WTC11 (cell line): ENCODE measurements at regions not wholly inside any gene's neighbourhood (a gene's known extent, or its start where the extent isn't known, plus 50 kb on each side); places are given as distances from the start of the nearest gene placed in this dataset.
A peak's percentile ranks its signal among the peaks of the same experiment; 100 is the strongest.

Source experiments
- ATAC-seq: fragments of 200-7000 bp; cut with Tn5 transposase; 2 replicates; pipeline ENCODE4 v1.10.0; 2021; ENCODE audit warnings: mild to moderate bottlenecking, moderate library complexity
- CTCF ChIA-PET: fragments of 300-600 bp; sonication (Branson Sonifier 250); formaldehyde crosslinking; loops from one replicate; lab custom pipeline; 2021; ENCODE audit warnings: antibody characterized with exemption; lab: Charles Lee
- POLR2A ChIA-PET: fragments of 350-600 bp; sonication (Branson Sonifier 250); formaldehyde crosslinking; loops from one replicate; lab custom pipeline; 2021; ENCODE audit warnings: antibody characterized with exemption; lab: Charles Lee
- DNase-seq: peaks from one replicate; pipeline ENCODE4 v3.0.0; 2021; ENCODE audit warnings: low spot score
- H3K27ac Mint-ChIP-seq: 2 replicates; pipeline ENCODE4 v1.8.0; 2021; ENCODE audit warnings: mixed read lengths
- H3K27me3 Mint-ChIP-seq: 2 replicates; pipeline ENCODE4 v1.8.0; 2021; ENCODE audit warnings: low read depth, mild to moderate bottlenecking, moderate library complexity, mixed read lengths
- H3K36me3 Mint-ChIP-seq: 2 replicates; pipeline ENCODE4 v1.8.0; 2021; ENCODE audit warnings: mixed read lengths
- H3K4me1 Mint-ChIP-seq: 2 replicates; pipeline ENCODE4 v1.8.0; 2022; ENCODE audit warnings: mixed read lengths
- H3K4me3 Mint-ChIP-seq: 2 replicates; pipeline ENCODE4 v1.8.0; 2021; ENCODE audit warnings: mild to moderate bottlenecking, moderate library complexity, mixed read lengths
- H3K9me3 Mint-ChIP-seq: 2 replicates; pipeline ENCODE4 v1.8.0; 2021; ENCODE audit warnings: mixed read lengths
- ELF4 ChIP-seq: sonication (generic); formaldehyde crosslinking; IDR thresholded peaks from 2 replicates; pipeline ENCODE4 v1.8.1; 2022; ENCODE audit warnings: low read depth, mild to moderate bottlenecking, moderate library complexity, missing genetic modification reagents
- HMGA2 ChIP-seq: fragments of 250-450 bp; sonication (Bioruptor Pico); IDR thresholded peaks from 2 replicates; pipeline ENCODE4 v1.4.0; 2021; ENCODE audit warnings: mild to moderate bottlenecking, moderate library complexity
- JAZF1 ChIP-seq: fragments of 250-450 bp; sonication (Bioruptor Pico); IDR thresholded peaks from 2 replicates; pipeline ENCODE4 v1.9.0; 2021; ENCODE audit warnings: moderate library complexity, mild to moderate bottlenecking, inconsistent platforms
- MXD4 ChIP-seq: fragments of 250-450 bp; sonication (Bioruptor Pico); IDR thresholded peaks from 2 replicates; pipeline ENCODE4 v1.8.0; 2021; ENCODE audit warnings: mild to moderate bottlenecking, moderate library complexity, borderline replicate concordance
- NFATC4 ChIP-seq: fragments of 250-450 bp; sonication (Bioruptor Pico); IDR thresholded peaks from 2 replicates; pipeline ENCODE4 v1.9.0; 2021; ENCODE audit warnings: mild to moderate bottlenecking
- NR3C1 ChIP-seq: sonication (generic); formaldehyde crosslinking; conservative IDR thresholded peaks from 2 replicates; pipeline ENCODE4 v1.8.1; 2023; ENCODE audit warnings: low read depth, mild to moderate bottlenecking, missing genetic modification reagents
- RORB ChIP-seq: fragments of 250-450 bp; sonication (Bioruptor Pico); IDR thresholded peaks from 2 replicates; pipeline ENCODE4 v1.9.0; 2021; ENCODE audit warnings: mild to moderate bottlenecking
- SOX15 ChIP-seq: fragments of 250-450 bp; sonication (Bioruptor Pico); IDR thresholded peaks from 2 replicates; pipeline ENCODE4 v1.9.0; 2021; ENCODE audit warnings: mild to moderate bottlenecking
- TP53 ChIP-seq: sonication (generic); formaldehyde crosslinking; IDR thresholded peaks from 2 replicates; pipeline ENCODE4 v1.8.1; 2023; ENCODE audit warnings: mild to moderate bottlenecking, missing genetic modification reagents
- ZNF138 ChIP-seq: sonication (generic); formaldehyde crosslinking; conservative IDR thresholded peaks from 2 replicates; pipeline ENCODE4 v1.8.1; 2022; ENCODE audit warnings: mild to moderate bottlenecking, moderate library complexity, missing genetic modification reagents
- ZNF671 ChIP-seq: fragments of 250-450 bp; sonication (Bioruptor Pico); IDR thresholded peaks from 2 replicates; pipeline ENCODE4 v1.8.0; 2021; ENCODE audit warnings: mild to moderate bottlenecking
- TF ChIP-seq, protein P1 (sequence below): sonication (generic); formaldehyde crosslinking; IDR thresholded peaks from 2 replicates; pipeline ENCODE4 v1.8.0; 2022; ENCODE audit warnings: mild to moderate bottlenecking, missing genetic modification reagents
- TF ChIP-seq, protein P2 (sequence below): fragments of 250-450 bp; sonication (Bioruptor Pico); IDR thresholded peaks from 2 replicates; pipeline ENCODE4 v1.8.0; 2021; ENCODE audit warnings: mild to moderate bottlenecking
- TF ChIP-seq, protein P3 (sequence below): fragments of 250-450 bp; sonication (Bioruptor Pico); IDR thresholded peaks from 2 replicates; pipeline ENCODE4 v2.1.2; 2022; ENCODE audit warnings: mild to moderate bottlenecking, moderate library complexity
- TF ChIP-seq, protein P4 (sequence below): fragments of 250-450 bp; sonication (Bioruptor Pico); IDR thresholded peaks from 2 replicates; pipeline ENCODE4 v1.9.0; 2021; ENCODE audit warnings: mild to moderate bottlenecking, borderline replicate concordance
- TF ChIP-seq, protein P5 (sequence below): sonication (generic); formaldehyde crosslinking; conservative IDR thresholded peaks from 2 replicates; pipeline ENCODE4 v1.8.1; 2022; ENCODE audit warnings: mild to moderate bottlenecking, missing genetic modification reagents
- TF ChIP-seq, protein P6 (sequence below): sonication (generic); formaldehyde crosslinking; IDR thresholded peaks from 2 replicates; pipeline ENCODE4 v1.8.1; 2023; ENCODE audit warnings: mild to moderate bottlenecking, missing genetic modification reagents
- TF ChIP-seq, protein P7 (sequence below): sonication (generic); formaldehyde crosslinking; IDR thresholded peaks from 2 replicates; pipeline ENCODE4 v1.8.0; 2023; ENCODE audit warnings: missing genetic modification reagents

GRCh38 chr5:113689647-113690046 is 176.2 kb downstream of the YTHDC2 start:
- DNase-seq = no peak
- TF ChIP-seq ELF4 (CRISPR knock-in tag) = no peak
- TF ChIP-seq SOX15 (CRISPR knock-in tag) = no peak
- TF ChIP-seq TP53 (CRISPR knock-in tag) = no peak
- TF ChIP-seq, protein P1, sequence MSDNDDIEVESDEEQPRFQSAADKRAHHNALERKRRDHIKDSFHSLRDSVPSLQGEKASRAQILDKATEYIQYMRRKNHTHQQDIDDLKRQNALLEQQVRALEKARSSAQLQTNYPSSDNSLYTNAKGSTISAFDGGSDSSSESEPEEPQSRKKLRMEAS = no peak
- TF ChIP-seq ZNF671 (CRISPR knock-in tag) = no peak
- TF ChIP-seq ZNF138 (CRISPR knock-in tag) = no peak
- TF ChIP-seq, protein P2, sequence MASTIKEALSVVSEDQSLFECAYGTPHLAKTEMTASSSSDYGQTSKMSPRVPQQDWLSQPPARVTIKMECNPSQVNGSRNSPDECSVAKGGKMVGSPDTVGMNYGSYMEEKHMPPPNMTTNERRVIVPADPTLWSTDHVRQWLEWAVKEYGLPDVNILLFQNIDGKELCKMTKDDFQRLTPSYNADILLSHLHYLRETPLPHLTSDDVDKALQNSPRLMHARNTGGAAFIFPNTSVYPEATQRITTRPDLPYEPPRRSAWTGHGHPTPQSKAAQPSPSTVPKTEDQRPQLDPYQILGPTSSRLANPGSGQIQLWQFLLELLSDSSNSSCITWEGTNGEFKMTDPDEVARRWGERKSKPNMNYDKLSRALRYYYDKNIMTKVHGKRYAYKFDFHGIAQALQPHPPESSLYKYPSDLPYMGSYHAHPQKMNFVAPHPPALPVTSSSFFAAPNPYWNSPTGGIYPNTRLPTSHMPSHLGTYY (CRISPR knock-in tag) = no peak
- TF ChIP-seq RORB = no peak
- no peak for TF ChIP-seq JAZF1
- TF ChIP-seq, protein P3, sequence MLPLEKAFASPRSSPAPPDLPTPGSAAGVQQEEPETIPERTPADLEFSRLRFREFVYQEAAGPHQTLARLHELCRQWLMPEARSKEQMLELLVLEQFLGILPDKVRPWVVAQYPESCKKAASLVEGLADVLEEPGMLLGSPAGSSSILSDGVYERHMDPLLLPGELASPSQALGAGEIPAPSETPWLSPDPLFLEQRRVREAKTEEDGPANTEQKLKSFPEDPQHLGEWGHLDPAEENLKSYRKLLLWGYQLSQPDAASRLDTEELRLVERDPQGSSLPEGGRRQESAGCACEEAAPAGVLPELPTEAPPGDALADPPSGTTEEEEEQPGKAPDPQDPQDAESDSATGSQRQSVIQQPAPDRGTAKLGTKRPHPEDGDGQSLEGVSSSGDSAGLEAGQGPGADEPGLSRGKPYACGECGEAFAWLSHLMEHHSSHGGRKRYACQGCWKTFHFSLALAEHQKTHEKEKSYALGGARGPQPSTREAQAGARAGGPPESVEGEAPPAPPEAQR (CRISPR knock-in tag) = no peak
- TF ChIP-seq, protein P4, sequence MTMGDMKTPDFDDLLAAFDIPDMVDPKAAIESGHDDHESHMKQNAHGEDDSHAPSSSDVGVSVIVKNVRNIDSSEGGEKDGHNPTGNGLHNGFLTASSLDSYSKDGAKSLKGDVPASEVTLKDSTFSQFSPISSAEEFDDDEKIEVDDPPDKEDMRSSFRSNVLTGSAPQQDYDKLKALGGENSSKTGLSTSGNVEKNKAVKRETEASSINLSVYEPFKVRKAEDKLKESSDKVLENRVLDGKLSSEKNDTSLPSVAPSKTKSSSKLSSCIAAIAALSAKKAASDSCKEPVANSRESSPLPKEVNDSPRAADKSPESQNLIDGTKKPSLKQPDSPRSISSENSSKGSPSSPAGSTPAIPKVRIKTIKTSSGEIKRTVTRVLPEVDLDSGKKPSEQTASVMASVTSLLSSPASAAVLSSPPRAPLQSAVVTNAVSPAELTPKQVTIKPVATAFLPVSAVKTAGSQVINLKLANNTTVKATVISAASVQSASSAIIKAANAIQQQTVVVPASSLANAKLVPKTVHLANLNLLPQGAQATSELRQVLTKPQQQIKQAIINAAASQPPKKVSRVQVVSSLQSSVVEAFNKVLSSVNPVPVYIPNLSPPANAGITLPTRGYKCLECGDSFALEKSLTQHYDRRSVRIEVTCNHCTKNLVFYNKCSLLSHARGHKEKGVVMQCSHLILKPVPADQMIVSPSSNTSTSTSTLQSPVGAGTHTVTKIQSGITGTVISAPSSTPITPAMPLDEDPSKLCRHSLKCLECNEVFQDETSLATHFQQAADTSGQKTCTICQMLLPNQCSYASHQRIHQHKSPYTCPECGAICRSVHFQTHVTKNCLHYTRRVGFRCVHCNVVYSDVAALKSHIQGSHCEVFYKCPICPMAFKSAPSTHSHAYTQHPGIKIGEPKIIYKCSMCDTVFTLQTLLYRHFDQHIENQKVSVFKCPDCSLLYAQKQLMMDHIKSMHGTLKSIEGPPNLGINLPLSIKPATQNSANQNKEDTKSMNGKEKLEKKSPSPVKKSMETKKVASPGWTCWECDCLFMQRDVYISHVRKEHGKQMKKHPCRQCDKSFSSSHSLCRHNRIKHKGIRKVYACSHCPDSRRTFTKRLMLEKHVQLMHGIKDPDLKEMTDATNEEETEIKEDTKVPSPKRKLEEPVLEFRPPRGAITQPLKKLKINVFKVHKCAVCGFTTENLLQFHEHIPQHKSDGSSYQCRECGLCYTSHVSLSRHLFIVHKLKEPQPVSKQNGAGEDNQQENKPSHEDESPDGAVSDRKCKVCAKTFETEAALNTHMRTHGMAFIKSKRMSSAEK (CRISPR knock-in tag) = no peak
- TF ChIP-seq, protein P5, sequence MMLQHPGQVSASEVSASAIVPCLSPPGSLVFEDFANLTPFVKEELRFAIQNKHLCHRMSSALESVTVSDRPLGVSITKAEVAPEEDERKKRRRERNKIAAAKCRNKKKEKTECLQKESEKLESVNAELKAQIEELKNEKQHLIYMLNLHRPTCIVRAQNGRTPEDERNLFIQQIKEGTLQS = no peak
- TF ChIP-seq, protein P6, sequence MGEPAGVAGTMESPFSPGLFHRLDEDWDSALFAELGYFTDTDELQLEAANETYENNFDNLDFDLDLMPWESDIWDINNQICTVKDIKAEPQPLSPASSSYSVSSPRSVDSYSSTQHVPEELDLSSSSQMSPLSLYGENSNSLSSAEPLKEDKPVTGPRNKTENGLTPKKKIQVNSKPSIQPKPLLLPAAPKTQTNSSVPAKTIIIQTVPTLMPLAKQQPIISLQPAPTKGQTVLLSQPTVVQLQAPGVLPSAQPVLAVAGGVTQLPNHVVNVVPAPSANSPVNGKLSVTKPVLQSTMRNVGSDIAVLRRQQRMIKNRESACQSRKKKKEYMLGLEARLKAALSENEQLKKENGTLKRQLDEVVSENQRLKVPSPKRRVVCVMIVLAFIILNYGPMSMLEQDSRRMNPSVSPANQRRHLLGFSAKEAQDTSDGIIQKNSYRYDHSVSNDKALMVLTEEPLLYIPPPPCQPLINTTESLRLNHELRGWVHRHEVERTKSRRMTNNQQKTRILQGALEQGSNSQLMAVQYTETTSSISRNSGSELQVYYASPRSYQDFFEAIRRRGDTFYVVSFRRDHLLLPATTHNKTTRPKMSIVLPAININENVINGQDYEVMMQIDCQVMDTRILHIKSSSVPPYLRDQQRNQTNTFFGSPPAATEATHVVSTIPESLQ (CRISPR knock-in tag) = no peak
- TF ChIP-seq, protein P7, sequence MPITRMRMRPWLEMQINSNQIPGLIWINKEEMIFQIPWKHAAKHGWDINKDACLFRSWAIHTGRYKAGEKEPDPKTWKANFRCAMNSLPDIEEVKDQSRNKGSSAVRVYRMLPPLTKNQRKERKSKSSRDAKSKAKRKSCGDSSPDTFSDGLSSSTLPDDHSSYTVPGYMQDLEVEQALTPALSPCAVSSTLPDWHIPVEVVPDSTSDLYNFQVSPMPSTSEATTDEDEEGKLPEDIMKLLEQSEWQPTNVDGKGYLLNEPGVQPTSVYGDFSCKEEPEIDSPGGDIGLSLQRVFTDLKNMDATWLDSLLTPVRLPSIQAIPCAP (CRISPR knock-in tag) = no peak
- TF ChIP-seq HMGA2 = no peak
- TF ChIP-seq MXD4 = no peak
- TF ChIP-seq, all 79 proteins: peak for 0
- ChIA-PET POLR2A (no interaction called here), CTCF (interaction anchor here (2.2 kb wide), 1 partner anchor 10 kb away, joined by 5 read pairs; no protein-coding TSS in a partner anchor)
- no peak overlapping the region for H3K27ac Mint-ChIP-seq
- no peak for ATAC-seq
- H3K27me3 Mint-ChIP-seq = no peaks in the 10 kb centered on the region
- no peaks in the 10 kb centered on the region for H3K36me3 Mint-ChIP-seq
- no peak overlapping the region for H3K4me3 Mint-ChIP-seq
- H3K9me3 Mint-ChIP-seq = no peaks in the 10 kb centered on the region
- peaks cover 27% of the 10 kb centered on the region for H3K4me1 Mint-ChIP-seq

- CTCF ChIA-PET = interaction anchor here (1.0 to 1.6 kb wide), 2 partner anchors 9 to 80 kb away, joined by 3 read pairs; no protein-coding TSS in a partner anchor
- H3K4me1 Mint-ChIP-seq = peaks cover 38% of the 10 kb centered on the region
- peak; percentile 81 for ATAC-seq
These were observed 179.0 kb downstream of the YTHDC2 start for GRCh38 chr5:113692466-113692865.

More at GRCh38 chr5:113692466-113692865, 179.0 kb downstream of the YTHDC2 start:
- Mint-ChIP-seq H3K27ac (no peak overlapping the region), H3K9me3 (peaks cover 11% of the 10 kb centered on the region), H3K4me3 (peak overlapping the region; percentile 52), H3K36me3 (no peaks in the 10 kb centered on the region), H3K27me3 (no peaks in the 10 kb centered on the region)
- TF ChIP-seq NFATC4 (no peak), NR3C1 (no peak)
- POLR2A ChIA-PET = no interaction called here
- no peak for DNase-seq
